ENCODE measurements at regions not wholly inside any gene's neighbourhood (a gene's known extent, or its start where the extent isn't known, plus 50 kb on each side); places are given as distances from the start of the nearest gene placed in this dataset.

GRCh38 chr1:240000634-240001033 lies 91.0 kb upstream of the FMN2 start:
- DNase-seq: peak; percentile 87

DNA sequence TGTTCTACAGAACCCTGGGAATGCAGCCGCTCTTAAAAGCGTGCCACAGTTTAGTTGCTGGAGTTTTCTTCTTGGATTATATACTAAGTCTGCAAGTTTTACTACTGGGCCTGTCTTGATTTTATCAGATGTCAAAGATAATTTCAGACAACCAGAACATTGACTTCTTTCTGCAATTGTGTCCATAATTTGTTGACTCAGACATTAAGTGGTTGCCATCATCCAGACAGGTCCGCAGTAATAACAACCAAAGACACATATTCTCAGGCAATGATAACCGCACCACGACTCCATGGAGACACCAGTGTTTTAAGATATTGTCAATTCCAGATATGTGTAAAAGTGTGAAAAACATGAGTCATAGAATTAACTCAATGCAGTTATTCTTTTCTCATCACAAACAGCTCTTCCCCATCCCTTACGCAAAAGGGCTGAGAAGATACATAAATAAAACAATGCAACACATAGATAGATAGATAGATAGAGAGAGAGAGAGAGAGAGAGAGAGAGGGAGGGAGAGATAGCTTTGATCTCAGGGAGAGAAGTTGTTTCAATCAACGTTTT lies 90.4 kb upstream of the FMN2 start:
- DNase-seq: no peak

DNA sequence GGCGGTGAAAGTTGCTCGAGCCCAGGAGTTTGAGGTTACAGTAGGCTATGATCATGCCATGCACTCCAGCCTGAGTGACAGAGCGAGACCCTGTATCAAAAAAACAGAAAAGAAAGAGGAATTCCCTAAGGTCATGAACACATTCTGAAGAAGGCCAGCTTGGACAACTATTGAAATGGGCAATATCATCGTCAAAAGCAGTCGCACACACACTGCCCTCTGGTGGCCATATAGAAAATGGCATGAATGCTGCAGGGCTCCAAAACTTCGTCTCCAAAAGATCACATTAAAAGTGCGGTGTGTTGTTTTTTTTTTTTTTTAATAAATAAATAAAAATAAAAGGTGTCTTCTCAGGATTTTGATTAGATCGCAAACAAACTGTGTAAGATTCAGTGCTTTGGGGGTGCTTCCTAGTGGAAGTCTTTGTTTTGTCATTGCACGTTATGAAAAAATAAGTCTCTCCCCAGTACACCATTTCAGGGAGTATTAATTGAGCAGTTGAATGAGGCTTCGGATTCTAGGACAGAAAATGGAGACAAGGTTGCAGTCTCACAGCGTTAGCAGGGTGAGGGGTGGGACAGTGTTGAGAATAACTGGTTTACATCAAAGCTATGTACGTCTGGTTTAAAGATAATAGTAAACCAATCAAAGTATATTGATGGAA lies 87.5 kb upstream of the FMN2 start:
- DNase-seq: peak; percentile 12

DNA sequence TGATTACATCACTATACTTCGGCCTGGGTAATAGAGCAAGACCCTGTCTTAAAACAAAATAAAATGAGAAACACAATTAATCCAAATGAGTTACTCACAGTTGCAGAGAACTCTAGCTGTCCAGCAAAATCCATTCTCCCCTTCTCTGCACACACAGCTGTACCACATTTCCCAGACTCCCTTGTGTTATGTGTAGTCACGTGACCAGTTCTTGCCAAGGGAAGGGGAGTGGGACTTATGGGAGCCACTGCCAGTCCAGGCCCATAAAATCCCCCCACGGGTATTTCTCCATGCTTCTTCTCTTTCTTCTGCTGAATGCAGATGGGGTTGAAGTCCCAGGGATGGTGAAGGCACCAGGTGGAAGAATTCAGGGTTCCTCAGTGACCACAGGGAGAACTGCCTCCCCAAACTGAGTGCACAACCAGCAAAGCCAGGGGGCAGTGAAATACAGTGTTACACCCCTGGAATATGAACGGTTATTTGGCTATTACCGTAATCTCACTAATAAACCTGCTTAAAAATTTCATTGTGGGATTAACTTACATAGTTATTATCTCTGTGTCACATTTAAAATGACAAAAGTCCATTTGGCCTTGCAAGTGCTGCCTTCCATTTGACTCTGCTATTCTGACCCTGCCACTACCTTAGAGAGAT lies 85.6 kb upstream of the FMN2 start:
- DNase-seq: no peak

- DNase-seq: no peak
Measured at GRCh38 chr1:240008298-240008697, 83.4 kb upstream of the FMN2 start.

DNA sequence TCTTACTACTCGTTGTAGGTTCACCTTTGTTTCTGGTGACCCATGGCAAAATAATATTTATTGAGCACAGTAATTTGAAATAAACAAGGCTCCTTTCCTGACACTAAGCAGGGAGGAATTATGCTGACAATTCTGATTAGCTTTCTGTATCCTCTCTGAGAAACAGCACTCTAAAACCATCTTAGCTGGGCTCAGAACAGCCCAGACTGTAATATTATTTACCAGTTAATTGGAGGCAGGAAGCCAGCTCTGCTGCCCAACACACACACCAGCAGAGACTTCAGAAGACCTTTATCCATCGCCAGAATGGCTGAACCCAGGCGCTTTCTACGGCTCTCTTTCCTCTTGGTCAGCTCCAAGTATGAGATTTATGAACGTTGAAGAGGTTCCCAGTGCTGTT lies 77.6 kb upstream of the FMN2 start:
- no peak for DNase-seq

DNA sequence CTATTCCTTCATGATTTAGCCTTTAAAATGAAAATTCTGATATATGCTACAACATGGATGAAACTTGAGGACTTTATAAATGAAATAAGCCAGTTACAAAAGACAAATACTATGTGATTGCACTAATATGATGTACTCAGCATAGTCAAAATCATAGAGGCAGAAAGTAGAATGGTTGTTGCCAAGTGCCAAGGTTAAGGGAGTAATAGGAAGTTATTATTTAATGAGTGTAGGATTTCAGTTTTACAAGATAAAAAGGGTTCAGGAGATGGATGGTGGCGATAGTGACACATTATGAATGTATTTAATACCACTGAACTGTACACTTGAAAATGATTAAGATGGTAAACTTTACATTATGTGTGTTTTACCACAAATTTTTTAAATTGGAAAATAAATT lies 73.1 kb upstream of the FMN2 start:
- DNase-seq: no peak

GRCh38 chr1:240019524-240019923 lies 72.2 kb upstream of the FMN2 start:
- DNase-seq: no peak

DNA sequence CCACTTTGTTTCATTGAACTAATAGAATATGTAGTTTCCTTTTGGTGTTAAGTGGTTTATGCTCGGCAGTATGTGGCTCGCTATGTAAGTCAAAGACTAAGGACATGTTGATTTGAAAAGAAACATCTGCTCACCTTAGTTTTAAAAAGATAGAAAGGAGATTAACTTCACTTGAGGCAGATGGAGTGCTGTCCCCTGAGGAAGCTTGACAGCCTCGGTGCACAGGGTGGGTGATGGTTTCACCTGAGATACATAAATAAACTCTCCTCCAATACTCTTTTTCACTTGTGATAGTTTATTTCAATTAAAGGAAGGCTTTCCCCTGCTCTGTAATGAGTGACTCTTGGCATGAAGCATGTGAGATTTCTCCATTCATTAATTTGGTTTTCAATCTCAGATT lies 70.8 kb upstream of the FMN2 start:
- no peak for DNase-seq

DNA sequence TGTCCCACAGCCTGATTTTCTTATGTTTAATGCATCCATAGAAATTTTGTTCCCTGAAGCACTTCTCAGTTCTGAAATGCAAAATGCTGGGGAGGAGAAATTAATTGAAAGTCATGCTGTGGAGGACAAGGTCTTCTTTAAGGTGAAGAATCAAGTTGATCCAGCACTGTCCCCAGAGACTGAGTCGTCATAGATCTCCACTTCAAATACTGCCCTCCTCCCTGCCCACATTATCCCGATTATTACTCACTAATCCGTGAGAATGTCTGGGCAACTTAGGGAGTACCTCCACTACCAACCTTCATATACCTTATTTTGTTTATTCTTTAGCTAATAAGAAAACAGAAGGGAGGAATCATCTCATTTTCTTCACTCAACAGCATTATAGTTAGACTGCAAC lies 70.0 kb upstream of the FMN2 start:
- no peak for DNase-seq

DNA sequence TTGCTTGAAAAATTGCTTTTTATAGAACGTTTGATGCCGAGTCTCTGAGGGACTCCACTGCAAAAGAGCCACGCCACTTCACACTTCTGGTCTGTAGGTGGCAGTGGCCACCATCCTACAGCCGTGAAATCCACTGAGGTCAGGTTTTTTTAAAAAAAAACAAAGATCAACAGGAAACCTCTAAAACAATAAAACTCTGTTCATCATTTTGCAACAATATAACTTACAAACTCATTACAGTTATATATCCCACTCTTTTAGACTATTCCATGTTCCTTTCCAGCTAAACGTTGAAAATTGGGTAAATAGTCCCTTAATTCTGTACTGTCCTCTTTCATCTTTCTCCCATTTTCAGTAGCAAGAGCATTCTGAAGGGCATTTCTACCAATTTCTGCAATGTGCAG lies 64.6 kb upstream of the FMN2 start:
- DNase-seq: peak; percentile 41

GRCh38 chr1:240029418-240029817 lies 62.3 kb upstream of the FMN2 start:
- no peak for DNase-seq

DNA sequence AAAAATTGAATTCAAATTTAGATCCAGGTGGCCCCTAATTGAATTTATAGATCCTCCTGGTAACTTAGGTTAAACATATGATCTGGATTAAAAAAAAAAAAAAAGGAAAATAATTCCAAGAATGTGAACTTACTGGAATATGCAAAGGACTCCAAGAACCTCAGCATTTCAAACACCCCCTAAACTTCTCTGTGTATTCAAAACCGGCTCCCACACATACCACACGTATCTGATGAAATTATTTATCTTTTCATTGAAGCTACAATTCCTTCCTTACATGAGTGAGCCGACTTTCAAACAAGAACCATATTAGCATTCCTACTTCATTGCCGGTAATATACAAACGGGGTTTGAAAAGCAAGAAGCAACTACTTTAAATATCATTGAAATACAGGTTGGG lies 61.4 kb upstream of the FMN2 start:
- no peak for DNase-seq

DNA sequence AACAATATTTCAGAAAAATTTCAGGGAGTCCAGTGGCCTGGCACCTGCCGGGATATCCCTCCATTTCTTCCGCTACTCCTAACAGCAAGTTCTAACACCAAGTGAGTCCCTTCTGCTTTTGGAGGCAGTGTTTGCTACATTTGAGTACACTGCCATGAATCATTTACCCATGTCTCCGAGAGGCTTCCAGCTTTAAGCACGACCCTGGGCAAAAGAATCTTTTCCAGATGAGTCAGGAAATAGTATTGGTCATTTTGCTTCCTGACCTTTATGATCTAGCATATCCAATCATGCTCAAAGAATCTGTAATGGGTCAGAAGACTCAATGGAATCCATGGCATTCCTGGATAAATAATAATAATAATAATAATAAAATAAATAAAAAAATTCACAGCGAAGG lies 60.7 kb upstream of the FMN2 start:
- DNase-seq: no peak

DNA sequence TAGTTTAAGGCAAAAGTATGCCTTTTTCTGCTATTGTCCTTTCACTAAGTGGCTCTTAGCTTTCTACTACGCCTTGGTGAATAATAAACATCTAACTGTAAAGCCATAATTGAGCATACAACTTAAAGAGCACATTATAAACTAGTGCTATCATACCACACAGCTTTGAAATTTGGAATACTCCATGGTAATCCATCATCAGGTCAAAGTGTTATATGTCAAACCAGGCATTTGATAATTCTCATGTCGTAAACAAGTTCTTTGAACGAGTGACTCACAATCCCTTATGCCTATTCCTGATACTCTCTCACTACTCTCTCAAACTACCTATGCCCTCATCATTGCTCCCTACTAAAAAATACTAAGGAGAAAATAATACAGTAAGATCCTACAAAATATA lies 60.3 kb upstream of the FMN2 start:
- DNase-seq: no peak

DNA sequence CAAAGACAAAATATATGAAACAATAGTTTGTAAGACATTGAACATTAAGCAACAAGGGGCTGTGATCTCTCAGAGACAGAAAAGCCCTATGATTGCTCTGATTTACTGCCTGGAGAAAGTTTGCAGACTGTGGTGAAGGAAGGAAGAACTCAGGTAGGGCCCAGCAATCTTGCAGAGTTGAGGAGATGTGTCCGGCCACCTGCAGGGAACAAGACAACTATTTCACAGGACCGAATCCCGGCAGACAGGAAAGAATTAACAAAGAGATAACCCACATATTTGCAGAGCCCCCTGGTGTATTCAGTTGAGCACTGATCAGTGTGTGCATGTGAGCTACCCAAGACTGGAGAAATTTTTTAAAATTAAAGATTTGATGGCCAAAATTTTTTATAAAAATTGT lies 58.3 kb upstream of the FMN2 start:
- DNase-seq: no peak

DNA sequence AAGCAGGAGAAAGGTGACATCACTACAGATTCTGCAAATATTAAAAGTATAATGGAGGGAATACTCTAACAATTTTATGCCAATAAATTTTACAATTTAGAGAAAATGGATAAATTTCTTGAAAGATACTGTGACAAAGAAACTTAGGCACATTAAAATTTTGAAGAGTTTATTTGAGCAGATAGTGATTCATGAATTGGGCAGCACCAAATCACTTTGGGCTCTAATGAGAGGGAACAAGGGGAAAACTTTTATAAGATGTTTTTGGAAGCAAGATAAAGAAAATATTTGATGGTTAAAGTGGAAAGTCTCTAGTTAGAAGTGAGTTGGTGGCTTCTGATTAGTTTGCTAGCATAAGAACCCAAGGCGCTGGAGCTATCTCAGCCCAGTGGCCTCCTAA lies 55.2 kb upstream of the FMN2 start:
- DNase-seq: no peak
